ENCODE measurements at regions not wholly inside any gene's neighbourhood (a gene's known extent, or its start where the extent isn't known, plus 50 kb on each side); places are given as distances from the start of the nearest gene placed in this dataset.

GRCh38 chr9:88933607-88934379, 57.5 kb upstream of the S1PR3 start:
- no peak overlapping the region for H3K27ac ChIP-seq
- TF ChIP-seq ZFX (IDR thresholded peaks at IDR 0.05; ENCODE audit: borderline replicate concordance) = no peak
- TF ChIP-seq, protein P1, sequence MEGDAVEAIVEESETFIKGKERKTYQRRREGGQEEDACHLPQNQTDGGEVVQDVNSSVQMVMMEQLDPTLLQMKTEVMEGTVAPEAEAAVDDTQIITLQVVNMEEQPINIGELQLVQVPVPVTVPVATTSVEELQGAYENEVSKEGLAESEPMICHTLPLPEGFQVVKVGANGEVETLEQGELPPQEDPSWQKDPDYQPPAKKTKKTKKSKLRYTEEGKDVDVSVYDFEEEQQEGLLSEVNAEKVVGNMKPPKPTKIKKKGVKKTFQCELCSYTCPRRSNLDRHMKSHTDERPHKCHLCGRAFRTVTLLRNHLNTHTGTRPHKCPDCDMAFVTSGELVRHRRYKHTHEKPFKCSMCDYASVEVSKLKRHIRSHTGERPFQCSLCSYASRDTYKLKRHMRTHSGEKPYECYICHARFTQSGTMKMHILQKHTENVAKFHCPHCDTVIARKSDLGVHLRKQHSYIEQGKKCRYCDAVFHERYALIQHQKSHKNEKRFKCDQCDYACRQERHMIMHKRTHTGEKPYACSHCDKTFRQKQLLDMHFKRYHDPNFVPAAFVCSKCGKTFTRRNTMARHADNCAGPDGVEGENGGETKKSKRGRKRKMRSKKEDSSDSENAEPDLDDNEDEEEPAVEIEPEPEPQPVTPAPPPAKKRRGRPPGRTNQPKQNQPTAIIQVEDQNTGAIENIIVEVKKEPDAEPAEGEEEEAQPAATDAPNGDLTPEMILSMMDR (IDR thresholded peaks at IDR 0.05) = no peak

GRCh38 chr9:88934876-88935535, 56.3 kb upstream of the S1PR3 start:
- no peak for TF ChIP-seq ZFX (IDR thresholded peaks at IDR 0.05; ENCODE audit: borderline replicate concordance)
- TF ChIP-seq, protein P1 (IDR thresholded peaks at IDR 0.05) = no peak
- H3K27ac ChIP-seq = no peak overlapping the region

DNA sequence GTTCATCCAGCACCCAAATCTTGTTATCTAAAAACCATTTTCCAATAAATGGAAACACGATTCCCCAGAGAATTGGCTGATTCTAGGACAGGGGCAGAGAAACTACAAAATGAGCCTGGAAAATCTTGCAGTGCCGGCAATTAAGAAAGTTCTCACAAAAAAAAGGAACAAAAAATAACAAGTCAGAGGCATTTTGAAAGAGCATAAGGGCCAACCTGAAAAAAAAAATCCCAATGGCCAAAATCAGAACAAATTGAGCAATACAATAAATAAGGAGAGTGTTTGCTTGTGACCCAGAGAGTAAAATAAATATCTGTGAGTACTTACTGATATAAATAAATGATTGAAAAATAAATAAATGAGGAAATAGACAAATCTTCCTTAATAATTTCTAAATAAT, 55.1 kb upstream of the S1PR3 start:
- no peak overlapping the region for H3K27ac ChIP-seq
- TF ChIP-seq ZFX (IDR thresholded peaks at IDR 0.05; ENCODE audit: borderline replicate concordance) = no peak
- TF ChIP-seq, protein P1 (IDR thresholded peaks at IDR 0.05) = no peak

DNA sequence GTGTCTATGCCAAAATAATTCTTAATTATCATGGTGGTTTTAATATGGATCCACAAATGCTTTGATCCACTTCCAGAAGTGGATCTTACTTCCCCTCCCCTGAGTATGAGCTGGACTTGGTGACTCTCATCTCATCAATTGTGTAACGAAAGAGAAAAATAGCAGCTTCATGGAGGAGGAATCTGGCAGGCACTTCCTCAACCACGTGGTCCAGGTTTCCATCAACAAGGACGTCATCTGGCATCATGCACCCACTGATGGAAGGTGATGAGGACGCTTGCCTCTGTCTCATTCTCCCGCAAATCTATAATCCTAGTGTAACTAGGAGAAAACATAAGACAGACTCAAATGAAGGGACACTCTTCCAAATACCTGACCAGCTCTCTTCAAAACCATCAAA, 54.6 kb upstream of the S1PR3 start:
- no peak for TF ChIP-seq ZFX (IDR thresholded peaks at IDR 0.05; ENCODE audit: borderline replicate concordance)
- TF ChIP-seq, protein P1 (IDR thresholded peaks at IDR 0.05) = no peak
- no peak overlapping the region for H3K27ac ChIP-seq

GRCh38 chr9:88937248-88937647, 54.0 kb upstream of the S1PR3 start:
- TF ChIP-seq ZFX (IDR thresholded peaks at IDR 0.05; ENCODE audit: borderline replicate concordance) = no peak
- TF ChIP-seq, protein P1 (IDR thresholded peaks at IDR 0.05) = no peak
- no peak overlapping the region for H3K27ac ChIP-seq

- peak overlapping the region; percentile 33 for H3K27ac ChIP-seq
These were observed 53.1 kb upstream of the S1PR3 start for GRCh38 chr9:88938189-88938588.

More at GRCh38 chr9:88938189-88938588, 53.1 kb upstream of the S1PR3 start:
- no peak for TF ChIP-seq ZFX (IDR thresholded peaks at IDR 0.05; ENCODE audit: borderline replicate concordance)
- TF ChIP-seq, protein P1 (IDR thresholded peaks at IDR 0.05) = no peak

Measured in 22Rv1 (cell line).